Liver (tissue), 8 donors: ENCODE measurements at regions not wholly inside any gene's neighbourhood (a gene's known extent, or its start where the extent isn't known, plus 50 kb on each side); places are given as distances from the start of the nearest gene placed in this dataset.

Experiments
- DNase-seq: peaks from one replicate; pipeline ENCODE4 v3.0.0-alpha.2; 2017; ENCODE audit warnings: low spot score
- H3K27ac ChIP-seq, 2 donors: one replicate each; pipeline ENCODE4 v1.7.0; 2013; ENCODE audit warnings: inconsistent platforms in 2 of 2, low read length in 2 of 2, control low read depth in 1 of 2, low read depth in 1 of 2, mild to moderate bottlenecking in 1 of 2
- H3K27me3 ChIP-seq, 4 donors: one replicate each; pipeline versions ENCODE4 v1.6.1 to v1.7.0; 2013; ENCODE audit warnings: low read length in 3 of 4, inconsistent platforms in 1 of 4, mild to moderate bottlenecking in 1 of 4, moderate library complexity in 1 of 4; ENCODE audit not compliant: control insufficient read depth in 4 of 4, insufficient read depth in 4 of 4
- H3K36me3 ChIP-seq, 4 donors: one replicate each; pipeline versions ENCODE4 v1.6.1 to v1.7.0; 2013; ENCODE audit warnings: low read length in 3 of 4, mild to moderate bottlenecking in 3 of 4, low read depth in 1 of 4, moderate library complexity in 1 of 4; ENCODE audit not compliant: control insufficient read depth in 4 of 4, insufficient read depth in 3 of 4
- H3K4me1 ChIP-seq, 4 donors: one replicate each; pipeline versions ENCODE4 v1.6.1 to v1.7.0; 2013; ENCODE audit warnings: low read length in 3 of 4, mild to moderate bottlenecking in 3 of 4, moderate library complexity in 1 of 4; ENCODE audit not compliant: control insufficient read depth in 4 of 4, insufficient read depth in 4 of 4
- H3K4me3 ChIP-seq, 3 donors: one replicate each; pipeline versions ENCODE4 v1.6.1 to v1.7.0; 2013; ENCODE audit warnings: low read length in 3 of 3, control low read depth in 1 of 3, low read depth in 1 of 3, mild to moderate bottlenecking in 1 of 3
- H3K9ac ChIP-seq, 2 donors: one replicate each; pipeline ENCODE4 v1.7.0; 2013; ENCODE audit warnings: low read length in 2 of 2, mild to moderate bottlenecking in 2 of 2, moderate library complexity in 2 of 2, control low read depth in 1 of 2, low read depth in 1 of 2
- H3K9me3 ChIP-seq, 4 donors: one replicate each; pipeline versions ENCODE4 v1.6.1 to v1.7.0; 2013; ENCODE audit warnings: low read length in 3 of 4; ENCODE audit not compliant: control insufficient read depth in 4 of 4
- EGR1 ChIP-seq, 2 donors: IDR thresholded peaks; 2 replicates each; pipeline ENCODE4 v1.6.1; 2016 to 2018; ENCODE audit warnings: antibody characterized with exemption in 2 of 2, low read depth in 2 of 2
- FOXA1 ChIP-seq: IDR thresholded peaks from 2 replicates; pipeline ENCODE4 v1.6.1; 2016; ENCODE audit warnings: antibody characterized with exemption
- HNF4A ChIP-seq, 2 donors: conservative IDR thresholded peaks; 2 replicates each; pipeline ENCODE4 v1.6.1; 2016; ENCODE audit warnings: antibody characterized with exemption in 2 of 2, mild to moderate bottlenecking in 2 of 2
- HNF4G ChIP-seq: IDR thresholded peaks from 2 replicates; pipeline ENCODE4 v1.6.1; 2016; ENCODE audit warnings: antibody characterized with exemption
- JUND ChIP-seq, 2 donors: IDR thresholded peaks; 2 replicates each; pipeline ENCODE4 v1.6.1; 2016; ENCODE audit warnings: antibody characterized with exemption in 2 of 2
- SP1 ChIP-seq: IDR thresholded peaks from 2 replicates; pipeline ENCODE4 v1.6.1; 2018; ENCODE audit warnings: antibody characterized with exemption, mild to moderate bottlenecking
- TAF1 ChIP-seq: conservative IDR thresholded peaks from 2 replicates; pipeline ENCODE4 v1.6.1; 2016; ENCODE audit warnings: antibody characterized with exemption, mild to moderate bottlenecking
- YY1 ChIP-seq: IDR thresholded peaks from 2 replicates; pipeline ENCODE4 v1.6.1; 2016; ENCODE audit warnings: antibody characterized with exemption, mild to moderate bottlenecking
- WGBS: extraction: QIAGEN DNeasy Blood & Tissue Kit; methylation state at CpG from one replicate; pipeline ENCODE4 v1.1.7; 2013; 5-methylcytosine and 5-hydroxymethylcytosine counted together
- TF ChIP-seq, protein P1 (sequence below): IDR thresholded peaks from 2 replicates; pipeline ENCODE4 v1.6.1; 2016; ENCODE audit warnings: antibody characterized with exemption, mild to moderate bottlenecking
- TF ChIP-seq, protein P2 (sequence below): IDR thresholded peaks from 2 replicates; pipeline ENCODE4 v1.6.1; 2016; ENCODE audit warnings: antibody characterized with exemption
- TF ChIP-seq, protein P3 (sequence below): IDR thresholded peaks from 2 replicates; pipeline ENCODE4 v1.6.1; 2016; ENCODE audit warnings: antibody characterized with exemption
- TF ChIP-seq, protein P4 (sequence below): IDR thresholded peaks from 2 replicates; pipeline ENCODE4 v1.6.1; 2016; ENCODE audit warnings: antibody characterized with exemption
- TF ChIP-seq, protein P5 (sequence below): fragments of 150-350 bp; IDR thresholded peaks from 2 replicates; pipeline ENCODE4 v1.5.1; 2017; ENCODE audit warnings: improper control_type of control experiment, low read depth, low read length; ENCODE audit not compliant: missing input control
- donor health status: healthy.
- donor health status: healthy.
- donor health status: healthy.
- donor health status: healthy.
- donor health status: healthy.

DNA sequence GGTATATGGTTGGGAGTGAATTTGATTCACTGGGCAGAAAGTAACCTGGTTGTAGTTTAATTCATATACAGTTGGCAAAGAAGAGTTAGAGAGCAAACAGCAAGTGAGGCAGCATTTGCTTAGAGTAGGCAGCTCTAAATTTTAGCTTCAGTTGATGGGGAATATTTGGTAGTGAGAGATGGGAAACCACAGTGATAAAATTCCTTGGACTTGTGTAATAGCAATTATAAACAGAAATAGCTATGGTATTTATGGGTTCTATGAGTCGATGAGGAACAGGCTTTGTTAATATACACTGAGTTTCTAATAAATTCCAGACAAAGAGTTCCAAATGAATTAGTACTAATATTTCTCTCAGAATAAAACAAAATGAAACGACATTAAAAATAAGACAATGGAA is 894.0 kb downstream of the ROBO2 start (continued):
- TF ChIP-seq, protein P1, sequence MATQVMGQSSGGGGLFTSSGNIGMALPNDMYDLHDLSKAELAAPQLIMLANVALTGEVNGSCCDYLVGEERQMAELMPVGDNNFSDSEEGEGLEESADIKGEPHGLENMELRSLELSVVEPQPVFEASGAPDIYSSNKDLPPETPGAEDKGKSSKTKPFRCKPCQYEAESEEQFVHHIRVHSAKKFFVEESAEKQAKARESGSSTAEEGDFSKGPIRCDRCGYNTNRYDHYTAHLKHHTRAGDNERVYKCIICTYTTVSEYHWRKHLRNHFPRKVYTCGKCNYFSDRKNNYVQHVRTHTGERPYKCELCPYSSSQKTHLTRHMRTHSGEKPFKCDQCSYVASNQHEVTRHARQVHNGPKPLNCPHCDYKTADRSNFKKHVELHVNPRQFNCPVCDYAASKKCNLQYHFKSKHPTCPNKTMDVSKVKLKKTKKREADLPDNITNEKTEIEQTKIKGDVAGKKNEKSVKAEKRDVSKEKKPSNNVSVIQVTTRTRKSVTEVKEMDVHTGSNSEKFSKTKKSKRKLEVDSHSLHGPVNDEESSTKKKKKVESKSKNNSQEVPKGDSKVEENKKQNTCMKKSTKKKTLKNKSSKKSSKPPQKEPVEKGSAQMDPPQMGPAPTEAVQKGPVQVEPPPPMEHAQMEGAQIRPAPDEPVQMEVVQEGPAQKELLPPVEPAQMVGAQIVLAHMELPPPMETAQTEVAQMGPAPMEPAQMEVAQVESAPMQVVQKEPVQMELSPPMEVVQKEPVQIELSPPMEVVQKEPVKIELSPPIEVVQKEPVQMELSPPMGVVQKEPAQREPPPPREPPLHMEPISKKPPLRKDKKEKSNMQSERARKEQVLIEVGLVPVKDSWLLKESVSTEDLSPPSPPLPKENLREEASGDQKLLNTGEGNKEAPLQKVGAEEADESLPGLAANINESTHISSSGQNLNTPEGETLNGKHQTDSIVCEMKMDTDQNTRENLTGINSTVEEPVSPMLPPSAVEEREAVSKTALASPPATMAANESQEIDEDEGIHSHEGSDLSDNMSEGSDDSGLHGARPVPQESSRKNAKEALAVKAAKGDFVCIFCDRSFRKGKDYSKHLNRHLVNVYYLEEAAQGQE, result no peak
- TF ChIP-seq SP1 (no peak), EGR1 (IDR thresholded peaks at IDR 0.05; ENCODE audit: low read depth in 2 of 2) (no peak), HNF4A (conservative IDR thresholded peaks at IDR 0.05) (no peak), HNF4G (no peak), JUND (IDR thresholded peaks at IDR 0.05) (no peak)
- TF ChIP-seq, protein P2, sequence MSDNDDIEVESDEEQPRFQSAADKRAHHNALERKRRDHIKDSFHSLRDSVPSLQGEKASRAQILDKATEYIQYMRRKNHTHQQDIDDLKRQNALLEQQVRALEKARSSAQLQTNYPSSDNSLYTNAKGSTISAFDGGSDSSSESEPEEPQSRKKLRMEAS, result no peak

DNA sequence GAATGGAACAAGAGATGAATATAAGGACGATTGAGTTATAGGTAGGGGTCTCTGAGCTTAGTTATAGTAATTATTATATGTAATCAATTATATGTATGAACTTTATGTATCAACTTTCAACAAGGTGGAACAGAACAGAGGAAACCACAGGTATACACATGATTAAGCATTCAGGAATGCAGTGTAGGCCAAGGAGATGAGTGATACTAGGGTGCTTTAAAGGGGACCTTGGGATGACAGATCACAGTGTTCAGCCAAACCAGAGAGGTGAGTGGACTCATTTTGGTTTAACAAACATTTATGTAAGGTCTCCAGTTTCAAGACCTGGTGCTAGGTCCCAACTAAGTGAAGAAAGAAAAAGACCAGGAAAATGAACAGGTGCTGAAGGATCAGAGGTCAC is 895.5 kb downstream of the ROBO2 start:
- Histone ChIP-seq H3K36me3 (no peaks in the 10 kb centered on the region), H3K4me3 (no peak overlapping the region), H3K4me1 (no peaks in the 10 kb centered on the region), H3K27ac (no peak overlapping the region), H3K9me3 (no peaks in the 10 kb centered on the region), H3K27me3 (no peaks in the 10 kb centered on the region), H3K9ac (no peak overlapping the region)
- no peak for DNase-seq
- TF ChIP-seq HNF4A (conservative IDR thresholded peaks at IDR 0.05) (no peak), EGR1 (IDR thresholded peaks at IDR 0.05; ENCODE audit: low read depth in 2 of 2) (no peak), SP1 (no peak), HNF4G (no peak), YY1 (no peak), TAF1 (no peak), FOXA1 (no peak)
- TF ChIP-seq, protein P3, sequence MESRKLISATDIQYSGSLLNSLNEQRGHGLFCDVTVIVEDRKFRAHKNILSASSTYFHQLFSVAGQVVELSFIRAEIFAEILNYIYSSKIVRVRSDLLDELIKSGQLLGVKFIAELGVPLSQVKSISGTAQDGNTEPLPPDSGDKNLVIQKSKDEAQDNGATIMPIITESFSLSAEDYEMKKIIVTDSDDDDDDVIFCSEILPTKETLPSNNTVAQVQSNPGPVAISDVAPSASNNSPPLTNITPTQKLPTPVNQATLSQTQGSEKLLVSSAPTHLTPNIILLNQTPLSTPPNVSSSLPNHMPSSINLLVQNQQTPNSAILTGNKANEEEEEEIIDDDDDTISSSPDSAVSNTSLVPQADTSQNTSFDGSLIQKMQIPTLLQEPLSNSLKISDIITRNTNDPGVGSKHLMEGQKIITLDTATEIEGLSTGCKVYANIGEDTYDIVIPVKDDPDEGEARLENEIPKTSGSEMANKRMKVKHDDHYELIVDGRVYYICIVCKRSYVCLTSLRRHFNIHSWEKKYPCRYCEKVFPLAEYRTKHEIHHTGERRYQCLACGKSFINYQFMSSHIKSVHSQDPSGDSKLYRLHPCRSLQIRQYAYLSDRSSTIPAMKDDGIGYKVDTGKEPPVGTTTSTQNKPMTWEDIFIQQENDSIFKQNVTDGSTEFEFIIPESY, result no peak
- TF ChIP-seq, protein P1, result no peak
- TF ChIP-seq, protein P4, sequence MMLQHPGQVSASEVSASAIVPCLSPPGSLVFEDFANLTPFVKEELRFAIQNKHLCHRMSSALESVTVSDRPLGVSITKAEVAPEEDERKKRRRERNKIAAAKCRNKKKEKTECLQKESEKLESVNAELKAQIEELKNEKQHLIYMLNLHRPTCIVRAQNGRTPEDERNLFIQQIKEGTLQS, result no peak
- TF ChIP-seq, protein P5, sequence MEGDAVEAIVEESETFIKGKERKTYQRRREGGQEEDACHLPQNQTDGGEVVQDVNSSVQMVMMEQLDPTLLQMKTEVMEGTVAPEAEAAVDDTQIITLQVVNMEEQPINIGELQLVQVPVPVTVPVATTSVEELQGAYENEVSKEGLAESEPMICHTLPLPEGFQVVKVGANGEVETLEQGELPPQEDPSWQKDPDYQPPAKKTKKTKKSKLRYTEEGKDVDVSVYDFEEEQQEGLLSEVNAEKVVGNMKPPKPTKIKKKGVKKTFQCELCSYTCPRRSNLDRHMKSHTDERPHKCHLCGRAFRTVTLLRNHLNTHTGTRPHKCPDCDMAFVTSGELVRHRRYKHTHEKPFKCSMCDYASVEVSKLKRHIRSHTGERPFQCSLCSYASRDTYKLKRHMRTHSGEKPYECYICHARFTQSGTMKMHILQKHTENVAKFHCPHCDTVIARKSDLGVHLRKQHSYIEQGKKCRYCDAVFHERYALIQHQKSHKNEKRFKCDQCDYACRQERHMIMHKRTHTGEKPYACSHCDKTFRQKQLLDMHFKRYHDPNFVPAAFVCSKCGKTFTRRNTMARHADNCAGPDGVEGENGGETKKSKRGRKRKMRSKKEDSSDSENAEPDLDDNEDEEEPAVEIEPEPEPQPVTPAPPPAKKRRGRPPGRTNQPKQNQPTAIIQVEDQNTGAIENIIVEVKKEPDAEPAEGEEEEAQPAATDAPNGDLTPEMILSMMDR, result no peak
- WGBS, result 76% methylated on average over 1 of the region's 1 CpG
